ENCODE measurements at regions not wholly inside any gene's neighbourhood (a gene's known extent, or its start where the extent isn't known, plus 50 kb on each side); places are given as distances from the start of the nearest gene placed in this dataset.

GRCh38 chr7:82625377-82625776, 181.8 kb upstream of the CACNA2D1 start:
- CTCF ChIA-PET, result interaction anchor here (0.6 to 1.2 kb wide), 2 partner anchors 21 to 688 kb away, joined by 3 to 4 read pairs; no protein-coding TSS in a partner anchor
- POLR2A ChIA-PET, result no interaction called here

GRCh38 chr7:82624965-82625364, 181.4 kb upstream of the CACNA2D1 start:
- no peak overlapping the region for H3K4me3 ChIP-seq (ENCODE audit: low read depth, low read length)
- no peaks in the 10 kb centered on the region for H3K36me3 ChIP-seq (ENCODE audit: control insufficient read depth in 2 of 2, insufficient read depth in 1 of 2, low read length in 2 of 2)
- no peaks in the 10 kb centered on the region for H3K4me1 ChIP-seq (ENCODE audit: control insufficient read depth, insufficient read depth, low read length)
- no peak overlapping the region for H3K27ac ChIP-seq (ENCODE audit: extremely low read depth, low read depth, low read length)
- H3K9me3 ChIP-seq (ENCODE audit: control insufficient read depth, insufficient read depth, low read depth, low read length), result no peaks in the 10 kb centered on the region
- CTCF ChIA-PET, result interaction anchor here (1.2 kb wide), 1 partner anchor 21 kb away, joined by 3 read pairs; no protein-coding TSS in a partner anchor
- POLR2A ChIA-PET, result no interaction called here
- no peak for TF ChIP-seq ZXDB (tag by site-specific recombination; IDR thresholded peaks at IDR 0.05)
- TF ChIP-seq ZNF48 (tag by site-specific recombination; IDR thresholded peaks at IDR 0.05), result no peak
- TF ChIP-seq ZNF114 (tag by site-specific recombination; IDR thresholded peaks at IDR 0.05), result no peak
- TF ChIP-seq KLF8 (tag by site-specific recombination; IDR thresholded peaks at IDR 0.05), result no peak
- no peak for TF ChIP-seq ZNF664 (tag by site-specific recombination; IDR thresholded peaks at IDR 0.05)
- TF ChIP-seq HIC1 (tag by site-specific recombination; IDR thresholded peaks at IDR 0.05), result no peak
- TF ChIP-seq ZNF776 (tag by site-specific recombination; IDR thresholded peaks at IDR 0.05; ENCODE audit: borderline replicate concordance), result no peak
- no peak for TF ChIP-seq ZNF600 (tag by site-specific recombination; IDR thresholded peaks at IDR 0.05)
- no peak for TF ChIP-seq ZNF23 (tag by site-specific recombination; IDR thresholded peaks at IDR 0.05; ENCODE audit: borderline replicate concordance)
- no peak for TF ChIP-seq ZBTB26 (tag by site-specific recombination; optimal IDR thresholded peaks at IDR 0.05)

More at GRCh38 chr7:82625377-82625776, 181.8 kb upstream of the CACNA2D1 start:
- Histone ChIP-seq H3K27ac (ENCODE audit: extremely low read depth, low read depth, low read length) (no peak overlapping the region), H3K4me3 (ENCODE audit: low read depth, low read length) (no peak overlapping the region), H3K9me3 (ENCODE audit: control insufficient read depth, insufficient read depth, low read depth, low read length) (no peaks in the 10 kb centered on the region), H3K36me3 (ENCODE audit: control insufficient read depth in 2 of 2, insufficient read depth in 1 of 2, low read length in 2 of 2) (no peaks in the 10 kb centered on the region), H3K4me1 (ENCODE audit: control insufficient read depth, insufficient read depth, low read length) (no peaks in the 10 kb centered on the region)
- TF ChIP-seq ZBTB48 (tag by site-specific recombination; IDR thresholded peaks at IDR 0.05) (no peak), SCRT2 (tag by site-specific recombination; IDR thresholded peaks at IDR 0.05) (no peak), ZNF23 (tag by site-specific recombination; IDR thresholded peaks at IDR 0.05; ENCODE audit: borderline replicate concordance) (no peak), ZNF211 (tag by site-specific recombination; IDR thresholded peaks at IDR 0.05; ENCODE audit: low read depth) (no peak), ZNF521 (tag by site-specific recombination; IDR thresholded peaks at IDR 0.05) (no peak), ZNF768 (tag by site-specific recombination; IDR thresholded peaks at IDR 0.05) (no peak), ZNF488 (tag by site-specific recombination; IDR thresholded peaks at IDR 0.05) (no peak), FEZF1 (tag by site-specific recombination; IDR thresholded peaks at IDR 0.05) (no peak), GLI2 (tag by site-specific recombination; IDR thresholded peaks at IDR 0.05; ENCODE audit: borderline replicate concordance, low read depth) (no peak), ZNF510 (tag by site-specific recombination; IDR thresholded peaks at IDR 0.05; ENCODE audit: insufficient replicate concordance) (no peak), TRIM28 (IDR thresholded peaks at IDR 0.05; ENCODE audit: borderline replicate concordance, low read length) (no peak), ZNF518A (tag by site-specific recombination; conservative IDR thresholded peaks at IDR 0.05; ENCODE audit: low read depth) (no peak), ZNF341 (tag by site-specific recombination; IDR thresholded peaks at IDR 0.05; ENCODE audit: low read depth) (no peak), ZSCAN5A (tag by site-specific recombination; IDR thresholded peaks at IDR 0.05) (no peak), MEIS1 (CRISPR knock-in tag; IDR thresholded peaks at IDR 0.05; ENCODE audit: borderline replicate concordance) (no peak)

All from HEK293 (cell line).